ENCODE measurements at regions not wholly inside any gene's neighbourhood (a gene's known extent, or its start where the extent isn't known, plus 50 kb on each side); places are given as distances from the start of the nearest gene placed in this dataset.

GRCh38 chr4:124564121-124564520 lies 148.4 kb downstream of the ANKRD50 start:
- DNase-seq = no peak

DNA sequence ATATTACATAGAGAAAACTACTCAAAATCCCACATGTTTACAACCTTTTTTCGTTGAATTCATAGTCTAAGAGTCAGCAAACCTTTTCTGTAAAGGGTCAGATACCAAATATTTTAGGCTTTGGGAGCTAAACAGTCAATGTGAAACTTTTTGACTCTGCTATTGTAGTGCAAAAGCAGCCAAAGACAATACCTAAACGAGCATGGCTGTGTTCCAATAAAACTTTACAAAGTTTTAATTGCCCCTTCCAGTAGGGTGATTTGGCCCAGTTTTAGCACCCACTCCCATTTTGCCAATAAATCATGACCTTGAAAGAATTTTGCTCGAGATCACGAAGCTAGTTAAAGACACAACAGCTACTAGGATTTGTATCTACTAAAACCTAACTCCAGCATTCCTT lies 147.2 kb downstream of the ANKRD50 start:
- DNase-seq = no peak

GRCh38 chr4:124566030-124566429 lies 146.5 kb downstream of the ANKRD50 start:
- DNase-seq = no peak

GRCh38 chr4:124573056-124573455 lies 139.5 kb downstream of the ANKRD50 start:
- no peak for DNase-seq

DNA sequence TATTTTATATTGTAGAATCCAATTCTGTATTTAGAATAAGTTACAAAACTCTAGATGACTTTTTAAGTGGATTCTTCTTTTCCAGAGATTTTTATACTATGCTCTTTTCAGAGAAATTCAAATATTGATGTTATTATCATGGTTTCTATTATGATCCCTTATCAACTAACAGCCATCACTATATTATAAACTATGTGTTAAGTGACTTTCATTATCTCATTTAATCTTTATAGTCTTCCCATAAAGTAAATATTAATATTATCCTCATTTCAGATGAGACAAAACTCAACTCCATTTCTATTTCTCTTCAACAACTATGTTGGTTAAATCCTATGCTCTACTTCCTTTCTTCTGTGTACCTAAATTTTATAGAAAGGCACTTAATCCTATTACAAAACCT lies 132.6 kb downstream of the ANKRD50 start:
- no peak for DNase-seq

- no peak for DNase-seq
These were observed 128.7 kb downstream of the ANKRD50 start for GRCh38 chr4:124583797-124584196.

- DNase-seq = no peak
These were observed 122.7 kb downstream of the ANKRD50 start for GRCh38 chr4:124589786-124590185.

DNA sequence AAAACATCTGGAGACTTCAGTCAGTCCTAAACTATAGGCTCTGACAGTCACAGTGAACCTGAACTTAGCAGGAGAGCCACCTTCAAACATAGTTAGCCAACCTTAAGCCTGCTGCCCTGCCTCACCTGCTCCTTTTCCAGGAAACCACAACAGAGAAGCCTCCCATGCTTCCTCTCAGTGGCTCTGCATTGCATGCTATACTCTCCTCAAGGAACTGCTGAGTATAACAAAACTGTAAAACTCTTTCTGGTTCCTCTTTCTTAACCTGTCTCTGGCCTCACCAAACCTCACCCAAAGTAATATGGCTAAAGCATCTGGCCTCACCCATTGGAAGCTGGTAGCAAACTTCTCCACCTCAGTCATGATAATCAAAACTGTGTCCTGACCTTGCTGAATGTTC lies 122.1 kb downstream of the ANKRD50 start:
- no peak for DNase-seq

DNA sequence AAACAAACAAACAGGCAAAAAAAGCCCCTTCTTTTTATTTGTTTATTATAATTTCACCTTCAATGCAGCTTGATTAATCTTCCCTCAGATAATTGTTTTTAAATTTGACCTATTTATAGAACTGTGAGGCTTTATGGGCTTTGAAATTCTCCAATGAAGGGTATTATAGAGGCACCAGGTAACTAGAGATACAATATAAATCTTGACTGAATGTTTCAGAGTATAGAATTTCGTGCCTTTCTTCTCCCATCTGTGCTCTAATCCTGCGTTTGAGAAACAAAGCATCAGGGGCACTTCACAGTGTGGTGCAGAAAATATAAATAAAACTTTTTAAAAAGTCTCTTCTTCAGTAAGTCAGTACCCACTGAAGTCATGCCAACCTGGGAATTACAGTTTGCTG lies 120.9 kb downstream of the ANKRD50 start:
- no peak for DNase-seq

- DNase-seq = no peak
These were observed 119.0 kb downstream of the ANKRD50 start for GRCh38 chr4:124593494-124593893.

- no peak for DNase-seq
These were observed 117.6 kb downstream of the ANKRD50 start for GRCh38 chr4:124594945-124595344.

GRCh38 chr4:124596816-124597215 lies 115.7 kb downstream of the ANKRD50 start:
- no peak for DNase-seq

DNA sequence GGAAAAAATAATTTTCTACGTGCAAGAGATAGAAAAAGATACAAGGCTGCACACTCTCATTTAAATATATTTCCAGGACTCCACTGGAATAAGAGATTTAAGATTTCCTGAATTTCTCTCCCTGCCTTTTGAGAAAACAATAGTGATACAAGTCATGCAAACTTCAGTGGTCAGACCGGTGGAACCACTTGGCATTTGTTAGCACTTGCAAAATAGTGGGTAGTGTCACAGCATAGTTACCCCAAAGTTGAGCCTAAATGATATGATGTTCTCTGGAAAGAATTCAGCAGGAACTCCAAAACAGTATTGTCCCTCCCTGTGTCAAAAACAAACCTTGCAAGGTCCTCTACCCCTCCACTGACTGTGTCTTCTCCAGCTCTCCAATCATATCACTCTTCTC lies 102.3 kb downstream of the ANKRD50 start:
- no peak for DNase-seq
